B cell (primary cell): ENCODE measurements at regions not wholly inside any gene's neighbourhood (a gene's known extent, or its start where the extent isn't known, plus 50 kb on each side); places are given as distances from the start of the nearest gene placed in this dataset.

Experiments used
- CTCF ChIP-seq: fragments of 200-600 bp; IDR thresholded peaks from one replicate; pipeline ENCODE4 v1.8.0; 2022; ENCODE audit warnings: antibody characterized with exemption, mild to moderate bottlenecking
- EZH2 ChIP-seq: IDR thresholded peaks from 2 replicates; pipeline ENCODE4 v1.6.1; 2012; ENCODE audit warnings: borderline replicate concordance, low read depth, mild to moderate bottlenecking, moderate library complexity, low read length; ENCODE audit not compliant: insufficient read depth, poor library complexity, severe bottlenecking

- TF ChIP-seq CTCF (no peak), EZH2 (no peak)
Observed at GRCh38 chrX:5051831-5052491, 1176.7 kb downstream of the NLGN4X start.
